GM19025 (cell line): ENCODE measurements at regions not wholly inside any gene's neighbourhood (a gene's known extent, or its start where the extent isn't known, plus 50 kb on each side); places are given as distances from the start of the nearest gene placed in this dataset.

ENCODE experiments used
- ATAC-seq: cut with Tn5 transposase; IDR thresholded peaks from one replicate; pipeline ENCODE4 v1.9.1; 2021; ENCODE audit warnings: mild to moderate bottlenecking, low read depth, moderate library complexity; ENCODE audit not compliant: unreplicated experiment

GRCh38 chr7:12970626-12971025 lies 283.2 kb downstream of the ARL4A start:
- no peak for ATAC-seq

GRCh38 chr7:12974451-12975166 lies 287.2 kb downstream of the ARL4A start:
- ATAC-seq = no peak

GRCh38 chr7:12975412-12975811 lies 288.0 kb downstream of the ARL4A start:
- ATAC-seq = no peak

- ATAC-seq = no peak
Measured at GRCh38 chr7:12979181-12979580, 291.7 kb downstream of the ARL4A start.

- ATAC-seq = no peak
Measured at GRCh38 chr7:12982178-12982577, 294.7 kb downstream of the ARL4A start.

- ATAC-seq = no peak
Measured at GRCh38 chr7:12984117-12984516, 296.7 kb downstream of the ARL4A start.

GRCh38 chr7:12985228-12985627 lies 297.8 kb downstream of the ARL4A start:
- ATAC-seq = no peak

- ATAC-seq = no peak
Measured at GRCh38 chr7:12985752-12986151, 298.3 kb downstream of the ARL4A start.

- ATAC-seq = no peak
Measured at GRCh38 chr7:12987238-12987637, 299.8 kb downstream of the ARL4A start.

- ATAC-seq = no peak
Measured at GRCh38 chr7:12990440-12990839, 303.0 kb downstream of the ARL4A start.

GRCh38 chr7:12993025-12993424 lies 305.6 kb downstream of the ARL4A start:
- ATAC-seq = no peak

- no peak for ATAC-seq
Measured at GRCh38 chr7:12995912-12996469, 308.6 kb downstream of the ARL4A start.

- no peak for ATAC-seq
Measured at GRCh38 chr7:13007331-13007730, 319.9 kb downstream of the ARL4A start.

- ATAC-seq = no peak
Measured at GRCh38 chr7:13009517-13009916, 322.1 kb downstream of the ARL4A start.

- ATAC-seq = no peak
Measured at GRCh38 chr7:13014011-13014410, 326.6 kb downstream of the ARL4A start.

GRCh38 chr7:13016036-13016581 lies 328.7 kb downstream of the ARL4A start:
- ATAC-seq = no peak

GRCh38 chr7:13016592-13017332 lies 329.3 kb downstream of the ARL4A start:
- ATAC-seq = no peak

- no peak for ATAC-seq
Measured at GRCh38 chr7:13017333-13017857, 330.0 kb downstream of the ARL4A start.

GRCh38 chr7:13017881-13018280 lies 330.4 kb downstream of the ARL4A start:
- no peak for ATAC-seq

GRCh38 chr7:13021566-13022300 lies 334.3 kb downstream of the ARL4A start:
- ATAC-seq = no peak
